Activated T-helper 2 cell treated with anti-CD3 and anti-CD28 coated beads, Interferon-gamma antibody, Interleukin-2, Interleukin-4, amounts not matched to agents 10 μg/mL and 5 μg/mL and 100 μg/mL, durations not matched to agents 14 hours and 24 hours and 36 hours (primary cell): ENCODE measurements at regions not wholly inside any gene's neighbourhood (a gene's known extent, or its start where the extent isn't known, plus 50 kb on each side); places are given as distances from the start of the nearest gene placed in this dataset.

Source experiments
- DNase-seq: peaks from one replicate; pipeline ENCODE4 v3.0.0; 2021; ENCODE audit warnings: low spot score
- H3K27ac Mint-ChIP-seq: one replicate; pipeline ENCODE4 v1.8.0; 2021; ENCODE audit warnings: mixed read lengths
- H3K27me3 Mint-ChIP-seq: one replicate; pipeline ENCODE4 v1.8.0; 2021; ENCODE audit warnings: low read depth, mixed read lengths
- H3K36me3 Mint-ChIP-seq: one replicate; pipeline ENCODE4 v1.8.0; 2021; ENCODE audit warnings: low read depth, mixed read lengths
- H3K4me1 Mint-ChIP-seq: one replicate; pipeline ENCODE4 v1.8.0; 2021; ENCODE audit warnings: low read depth, mixed read lengths
- H3K4me3 Mint-ChIP-seq: one replicate; pipeline ENCODE4 v1.8.0; 2021; ENCODE audit warnings: low read depth, mild to moderate bottlenecking, moderate library complexity, mixed read lengths
- H3K9me3 Mint-ChIP-seq: one replicate; pipeline ENCODE4 v1.8.0; 2021; ENCODE audit warnings: mixed read lengths
- intact Hi-C: fragments of 100-400 bp; cut with micrococcal nuclease; formaldehyde crosslinking; loops from one replicate; pipeline ENCODE4 v1.15.1; 2023

DNA sequence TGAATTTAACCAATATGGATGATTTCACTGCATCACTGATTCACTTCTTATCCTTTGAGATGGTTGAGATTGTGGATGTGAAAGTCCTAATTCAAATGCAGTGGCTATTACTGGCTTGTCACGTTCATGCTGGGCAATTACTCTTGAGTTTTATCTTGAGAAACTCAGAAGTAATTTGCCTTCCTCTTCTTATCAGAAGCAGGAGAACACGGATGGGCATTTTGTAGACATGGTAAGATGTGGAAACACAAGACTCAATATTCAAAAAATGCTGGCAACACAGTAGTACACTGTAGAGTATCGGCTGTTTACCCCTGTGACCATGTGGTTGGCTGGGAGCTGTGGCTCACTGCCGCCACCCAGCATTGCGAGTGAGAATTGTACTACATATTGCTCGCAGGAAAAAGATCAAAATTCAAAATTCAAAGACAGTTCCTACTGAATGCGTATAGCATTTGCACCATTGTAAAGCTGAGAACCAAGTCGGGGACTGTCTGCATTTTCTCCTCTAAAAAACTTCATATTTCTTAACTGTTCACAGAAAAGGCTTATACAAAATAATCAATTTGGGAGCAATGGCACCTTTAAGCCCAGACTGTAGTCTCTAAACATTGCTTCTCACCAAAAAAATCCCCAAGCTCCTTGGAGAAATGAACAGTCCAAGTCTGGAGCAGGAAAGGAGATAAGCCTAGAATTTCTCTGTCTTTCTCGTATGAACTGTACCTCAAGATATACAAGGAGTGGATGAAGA, 61.9 kb upstream of the ELOVL5 start:
- H3K4me3 Mint-ChIP-seq: no peak overlapping the region
- peaks cover 6% of the 10 kb centered on the region for H3K27me3 Mint-ChIP-seq
- no peak overlapping the region for H3K27ac Mint-ChIP-seq
- peak; percentile 29 for DNase-seq
- peaks cover 5% of the 10 kb centered on the region for H3K4me1 Mint-ChIP-seq
- no peaks in the 10 kb centered on the region for H3K36me3 Mint-ChIP-seq
- H3K9me3 Mint-ChIP-seq: no peaks in the 10 kb centered on the region
- intact Hi-C loops: loop anchor here (1.0 to 5.0 kb wide), 3 partner anchors 74 to 238 kb away; no protein-coding TSS in a partner anchor

DNA sequence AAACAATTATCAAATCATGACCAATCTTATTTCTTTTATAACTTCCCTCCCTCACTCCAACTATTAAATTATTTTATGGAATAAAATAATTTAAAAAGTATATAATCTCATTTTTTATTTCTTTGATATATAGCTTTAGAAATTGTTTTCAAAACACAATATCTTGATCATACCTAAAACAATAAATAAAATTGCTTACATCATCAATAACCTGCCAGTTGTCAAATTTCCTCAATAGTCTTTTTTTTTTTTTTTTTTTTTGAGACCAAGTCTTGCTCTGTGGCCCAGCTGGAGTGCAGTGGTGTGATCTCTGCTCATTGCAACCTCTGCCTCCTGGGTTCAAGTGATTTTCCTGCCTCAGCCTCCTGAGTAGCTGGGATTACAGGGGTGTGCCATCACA, 60.1 kb upstream of the ELOVL5 start:
- Mint-ChIP-seq H3K4me3 (no peak overlapping the region), H3K36me3 (no peaks in the 10 kb centered on the region), H3K27ac (no peak overlapping the region), H3K9me3 (no peaks in the 10 kb centered on the region), H3K27me3 (peaks cover 5% of the 10 kb centered on the region), H3K4me1 (peaks cover 5% of the 10 kb centered on the region)
- intact Hi-C loops: no loop called here
- DNase-seq: no peak

DNA sequence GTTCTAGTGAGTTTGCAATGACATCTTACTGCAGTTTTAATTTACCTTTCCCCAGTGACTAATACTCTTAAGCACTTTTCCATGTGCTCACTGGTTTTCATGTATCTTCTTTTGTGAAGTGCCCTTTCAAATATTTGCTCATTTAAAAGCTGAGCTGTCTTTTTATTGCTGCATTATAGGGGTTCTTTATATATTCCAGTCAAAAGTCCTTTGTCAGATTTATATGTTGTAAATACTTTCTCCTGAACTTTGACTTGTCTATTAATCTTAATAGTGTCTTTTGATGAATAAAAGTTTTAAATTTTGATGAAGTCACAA, 50.2 kb upstream of the ELOVL5 start:
- Mint-ChIP-seq H3K27ac (no peak overlapping the region), H3K4me3 (no peak overlapping the region), H3K4me1 (no peaks in the 10 kb centered on the region), H3K27me3 (peaks cover 11% of the 10 kb centered on the region), H3K9me3 (no peaks in the 10 kb centered on the region), H3K36me3 (no peaks in the 10 kb centered on the region)
- intact Hi-C loops: no loop called here
- no peak for DNase-seq

DNA sequence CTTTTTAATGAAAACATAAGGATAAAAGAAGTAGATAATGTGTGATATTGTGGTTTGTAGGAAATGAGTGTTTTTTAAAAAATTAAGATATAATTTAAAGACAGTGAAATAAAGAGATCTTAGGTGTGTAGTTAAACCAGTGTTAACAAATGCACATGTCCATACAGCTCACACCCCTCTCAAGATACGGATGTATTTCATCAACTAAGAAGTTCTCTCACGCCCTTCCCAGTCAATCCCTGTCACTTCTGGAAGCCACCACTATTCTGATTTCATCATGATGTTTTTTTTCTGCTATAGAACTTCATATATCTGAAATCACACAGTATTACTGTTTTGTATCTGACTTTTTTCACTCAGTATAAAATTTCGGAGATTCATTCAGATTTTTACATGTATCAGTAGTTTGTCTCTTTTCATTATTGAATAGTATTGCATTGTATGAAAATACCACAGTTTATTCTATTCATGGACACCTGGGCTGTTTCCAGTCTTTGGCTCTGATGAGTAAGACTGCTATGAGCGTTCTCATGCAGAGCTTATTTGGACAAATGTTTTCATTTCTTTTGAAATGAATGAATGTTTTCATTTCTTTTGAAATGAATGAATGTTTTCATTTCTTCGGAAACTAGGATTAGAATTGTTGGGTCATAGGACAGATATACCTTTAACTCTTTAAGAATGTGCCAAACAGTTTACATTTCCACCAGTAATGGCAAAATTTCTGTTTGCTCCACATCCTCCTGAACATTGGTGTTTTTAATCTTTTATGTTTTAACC, 49.7 kb upstream of the ELOVL5 start:
- H3K4me1 Mint-ChIP-seq: no peaks in the 10 kb centered on the region
- H3K9me3 Mint-ChIP-seq: no peaks in the 10 kb centered on the region
- H3K27ac Mint-ChIP-seq: no peak overlapping the region
- intact Hi-C loops: no loop called here
- H3K4me3 Mint-ChIP-seq: no peak overlapping the region
- DNase-seq: no peak
- H3K36me3 Mint-ChIP-seq: no peaks in the 10 kb centered on the region
- peaks cover 12% of the 10 kb centered on the region for H3K27me3 Mint-ChIP-seq
